GM18909 (cell line): ENCODE measurements at regions not wholly inside any gene's neighbourhood (a gene's known extent, or its start where the extent isn't known, plus 50 kb on each side); places are given as distances from the start of the nearest gene placed in this dataset.

Experiments used
- ATAC-seq: cut with Tn5 transposase; IDR thresholded peaks from one replicate; pipeline ENCODE4 v1.9.1; 2021; ENCODE audit warnings: mild to moderate bottlenecking; ENCODE audit not compliant: unreplicated experiment, poor library complexity

- ATAC-seq: no peak
Measured at GRCh38 chr4:20443015-20443805, 191.5 kb downstream of the SLIT2 start.

GRCh38 chr4:20444599-20445337 lies 193.1 kb downstream of the SLIT2 start:
- no peak for ATAC-seq

GRCh38 chr4:20445933-20446723 lies 194.4 kb downstream of the SLIT2 start:
- ATAC-seq: no peak

- no peak for ATAC-seq
Measured at GRCh38 chr4:20447103-20447502, 195.4 kb downstream of the SLIT2 start.

DNA sequence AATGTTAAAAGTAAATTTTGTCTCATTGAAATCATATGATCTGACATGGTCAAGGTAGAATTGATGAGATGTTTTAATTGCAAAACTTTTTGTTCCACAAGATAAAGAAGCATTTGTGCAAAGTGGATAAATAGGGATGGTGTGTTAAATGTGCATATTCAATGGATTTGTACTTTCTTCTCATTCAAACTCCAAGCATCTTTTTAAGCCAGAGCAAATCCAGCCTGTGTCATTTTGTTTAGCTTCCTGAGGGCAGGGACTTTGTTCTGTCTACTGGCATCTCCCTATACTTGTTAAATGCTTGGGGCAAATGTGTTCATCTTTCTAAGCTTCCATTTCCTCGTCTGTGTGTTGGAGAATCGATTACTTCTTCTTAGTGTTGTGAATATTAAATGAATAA lies 200.3 kb downstream of the SLIT2 start:
- ATAC-seq: no peak

DNA sequence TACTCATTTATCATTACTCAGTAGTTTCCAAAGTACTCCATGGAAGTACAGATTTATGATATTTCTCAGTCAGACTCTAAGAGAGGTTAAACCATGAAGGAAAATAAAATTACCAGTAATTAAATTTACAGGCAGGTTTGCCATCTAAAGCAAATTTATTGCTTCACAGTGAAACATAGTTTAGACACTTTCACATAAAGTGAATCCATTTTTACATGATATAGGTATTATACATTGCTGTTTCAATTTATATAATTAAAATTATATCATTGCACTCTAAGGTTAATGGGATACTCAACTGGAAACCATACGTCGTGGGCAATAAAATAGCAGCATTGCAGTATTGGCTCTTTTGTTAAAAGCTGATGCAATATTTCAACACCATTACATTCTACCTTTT lies 202.8 kb downstream of the SLIT2 start:
- no peak for ATAC-seq

DNA sequence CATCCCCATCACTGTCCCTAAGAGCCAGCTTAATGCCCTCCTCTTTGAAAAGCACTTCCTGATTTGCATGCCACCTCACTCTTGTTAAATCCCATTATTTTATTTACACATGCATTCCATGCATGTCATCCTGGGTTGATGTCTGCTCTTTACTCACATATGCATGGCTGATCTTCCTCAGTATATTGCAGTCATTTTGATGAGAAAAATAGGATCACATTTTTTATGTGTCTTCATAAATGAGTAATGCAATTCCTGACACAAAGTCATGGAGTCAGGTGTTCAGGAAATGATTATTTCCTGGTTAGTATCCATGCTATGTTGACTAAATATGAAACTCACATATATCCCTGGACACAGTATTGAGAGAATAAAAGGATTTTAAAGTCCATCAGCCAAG lies 204.7 kb downstream of the SLIT2 start:
- ATAC-seq: no peak

DNA sequence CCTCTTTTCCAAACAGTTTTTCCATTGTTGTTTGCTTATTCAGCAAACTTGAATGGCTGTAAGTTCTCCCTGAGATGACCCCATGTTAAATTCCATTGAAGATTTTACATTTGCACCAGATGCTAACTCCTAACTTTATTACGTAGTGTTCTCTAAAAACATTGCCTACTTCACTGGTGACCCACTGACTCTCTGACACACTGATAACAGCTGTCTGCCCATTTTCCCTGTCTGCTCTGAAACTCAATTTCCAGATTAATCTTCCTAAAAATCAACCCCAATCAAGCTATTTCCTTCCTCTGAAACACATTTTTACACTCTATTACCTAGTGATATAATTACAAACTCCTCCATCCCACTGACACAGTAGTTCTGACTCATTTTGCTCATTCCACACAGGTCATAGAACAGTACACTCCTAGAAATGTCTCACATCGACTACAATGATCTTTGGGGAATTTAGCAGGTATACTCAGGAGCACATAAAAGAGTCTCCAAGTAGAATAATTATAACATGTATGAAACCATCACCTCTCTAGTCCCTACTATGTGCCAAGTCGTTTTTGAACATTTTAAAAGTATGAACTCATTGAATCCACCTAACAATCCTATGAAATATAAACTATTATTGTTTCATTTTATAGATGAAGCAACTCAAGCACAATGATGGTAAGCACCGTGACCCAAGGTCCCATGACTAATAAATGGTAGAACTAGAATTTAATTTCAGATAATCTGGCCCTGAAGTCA lies 210.9 kb downstream of the SLIT2 start:
- no peak for ATAC-seq

DNA sequence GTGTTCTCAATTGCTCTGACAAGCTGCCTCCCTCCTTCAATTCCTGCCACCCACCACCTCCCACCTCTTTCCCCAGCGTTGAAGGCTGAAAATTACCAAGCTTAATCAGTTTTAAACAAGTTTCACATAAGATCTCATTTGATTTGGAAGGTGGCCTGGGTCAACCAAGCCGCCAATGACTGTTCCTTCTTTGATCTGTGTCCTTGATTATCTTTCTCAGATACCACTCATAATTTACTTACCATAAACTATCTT lies 211.4 kb downstream of the SLIT2 start:
- no peak for ATAC-seq

GRCh38 chr4:20464381-20464780 lies 212.7 kb downstream of the SLIT2 start:
- ATAC-seq: no peak

GRCh38 chr4:20474119-20474518 lies 222.4 kb downstream of the SLIT2 start:
- no peak for ATAC-seq

DNA sequence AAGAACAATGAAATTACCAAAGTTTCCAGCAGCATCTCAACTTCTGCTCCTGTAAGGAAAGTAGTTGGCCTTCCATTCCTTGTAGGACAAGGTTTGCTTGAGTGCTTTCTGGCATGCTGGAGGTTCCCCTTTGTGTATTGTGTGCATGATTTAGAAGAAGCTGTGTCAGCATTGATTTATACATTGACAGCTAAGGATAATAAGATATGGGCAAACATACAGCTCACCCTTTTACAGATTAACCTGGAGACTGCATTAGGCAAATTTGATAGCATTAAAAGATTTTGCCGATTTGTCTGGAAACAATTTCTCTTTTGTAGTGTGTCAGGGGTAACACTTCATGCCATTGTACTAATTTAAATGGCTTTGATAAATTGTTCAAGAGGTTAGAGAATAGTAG lies 221.8 kb upstream of the PACRGL start:
- no peak for ATAC-seq

DNA sequence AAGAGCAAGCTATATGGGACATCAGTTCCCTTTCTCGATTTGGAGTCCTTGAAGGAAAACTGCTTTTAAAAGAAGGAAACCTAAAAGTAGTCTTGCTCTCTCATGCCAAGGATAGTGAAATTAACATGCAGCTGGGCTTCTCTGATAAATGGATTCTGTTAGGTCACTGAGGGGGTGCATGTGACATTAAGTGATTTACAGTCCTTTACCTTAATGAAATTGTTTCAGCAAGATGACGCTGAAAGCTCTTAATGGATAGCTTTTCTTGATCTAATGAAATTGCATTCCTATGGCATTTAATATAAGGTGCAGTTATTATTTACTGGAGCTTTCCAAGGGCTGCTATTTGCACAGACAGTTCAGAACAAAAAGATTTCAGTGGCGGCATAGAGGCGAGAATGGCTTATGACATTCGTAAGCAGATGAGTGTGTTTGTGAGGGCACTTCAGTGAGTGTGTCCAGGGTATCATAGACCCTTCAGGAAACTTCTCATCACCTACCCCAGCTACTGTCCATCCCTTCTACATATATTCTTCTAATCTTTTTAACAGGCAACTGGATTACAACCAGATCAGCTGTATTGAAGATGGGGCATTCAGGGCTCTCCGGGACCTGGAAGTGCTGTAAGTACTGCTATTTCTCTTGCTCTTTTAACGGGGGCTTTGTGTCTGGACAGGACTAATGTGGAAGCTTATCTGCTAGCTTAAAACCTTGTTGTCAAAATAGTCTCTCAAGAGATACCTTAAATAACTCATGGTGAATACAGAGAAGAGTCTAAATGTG lies 219.9 kb upstream of the PACRGL start:
- ATAC-seq: no peak

GRCh38 chr4:20483416-20483815 lies 216.8 kb upstream of the PACRGL start:
- no peak for ATAC-seq

- ATAC-seq: no peak
Measured at GRCh38 chr4:20486433-20486832, 213.8 kb upstream of the PACRGL start.

DNA sequence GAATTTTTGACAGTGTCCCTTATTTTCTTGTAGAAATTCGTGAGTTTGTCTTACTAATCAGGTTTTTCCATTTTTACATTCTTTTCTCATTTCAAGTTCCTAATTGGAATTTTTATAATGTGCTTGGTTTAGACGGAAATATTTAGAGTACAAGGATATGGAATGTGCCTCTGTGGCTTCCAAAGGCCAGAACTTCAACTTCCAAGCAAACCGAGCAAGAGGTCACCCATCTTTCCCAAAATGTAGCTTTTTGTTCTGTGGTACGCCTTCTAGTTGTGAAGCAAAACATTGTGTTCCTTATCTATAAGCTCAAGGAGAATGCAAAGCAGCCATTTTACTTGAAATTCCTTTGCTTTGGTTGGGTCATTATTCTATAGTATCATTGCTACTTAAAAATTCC lies 212.8 kb upstream of the PACRGL start:
- ATAC-seq: no peak

DNA sequence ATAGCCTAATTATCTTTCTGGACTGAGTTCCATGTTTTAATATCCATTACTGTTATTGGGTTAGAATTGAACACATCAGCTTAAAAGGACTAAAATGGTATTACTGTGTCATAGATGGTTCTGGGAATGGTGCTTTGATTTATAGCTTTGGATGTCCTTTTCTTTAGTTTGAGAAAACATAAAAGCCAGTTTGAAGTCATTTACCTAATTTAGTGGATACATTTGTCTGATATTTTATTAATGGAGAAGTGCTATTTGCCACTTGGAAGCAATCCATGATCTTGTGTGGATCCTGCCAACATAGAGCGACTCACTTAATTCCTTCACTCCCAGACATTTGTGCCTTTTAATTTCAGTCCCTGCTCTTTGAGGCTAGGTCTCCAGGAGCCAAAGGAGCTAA lies 212.4 kb upstream of the PACRGL start:
- no peak for ATAC-seq

- ATAC-seq: no peak
Measured at GRCh38 chr4:20490734-20491133, 209.5 kb upstream of the PACRGL start.

- ATAC-seq: no peak
Measured at GRCh38 chr4:20493761-20494353, 206.4 kb upstream of the PACRGL start.

DNA sequence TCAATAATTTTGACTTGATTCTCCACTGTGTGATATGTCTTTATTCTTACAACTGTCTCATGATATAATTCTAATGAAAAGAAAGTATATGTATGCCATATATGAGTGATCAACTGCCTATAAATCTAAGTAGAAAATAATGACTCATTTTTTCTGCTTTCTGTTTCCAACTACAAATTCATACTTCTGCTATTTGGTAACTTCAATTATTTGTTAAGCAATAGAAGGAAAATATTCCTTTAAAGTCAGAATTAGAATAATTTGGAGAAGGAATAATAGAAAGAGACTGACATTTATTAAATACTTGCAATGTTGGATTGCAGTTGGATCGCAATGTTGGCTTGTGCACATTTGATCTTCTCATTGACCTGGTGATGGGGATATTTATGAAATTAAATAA lies 204.2 kb upstream of the PACRGL start:
- ATAC-seq: no peak
